CD4-positive, alpha-beta T cell treated with Interleukin-17A for 4 hours (primary cell): ENCODE measurements at regions not wholly inside any gene's neighbourhood (a gene's known extent, or its start where the extent isn't known, plus 50 kb on each side); places are given as distances from the start of the nearest gene placed in this dataset.

Experiments
- DNase-seq: peaks from one replicate; pipeline ENCODE4 v3.0.0-alpha.2; 2020; ENCODE audit warnings: mixed read lengths

GRCh38 chr9:88697764-88698432 is 162.9 kb downstream of the NXNL2 start:
- DNase-seq: no peak

- DNase-seq: no peak
Measured at GRCh38 chr9:88702985-88703384, 168.0 kb downstream of the NXNL2 start.

- DNase-seq: no peak
Measured at GRCh38 chr9:88706193-88707113, 171.5 kb downstream of the NXNL2 start.

- no peak for DNase-seq
Measured at GRCh38 chr9:88710449-88710848, 175.5 kb downstream of the NXNL2 start.

GRCh38 chr9:88711719-88712118 is 176.7 kb downstream of the NXNL2 start:
- DNase-seq: no peak

- no peak for DNase-seq
Measured at GRCh38 chr9:88712484-88712883, 177.5 kb downstream of the NXNL2 start.

GRCh38 chr9:88713010-88713409 is 178.0 kb downstream of the NXNL2 start:
- no peak for DNase-seq

- no peak for DNase-seq
Measured at GRCh38 chr9:88716596-88717290, 181.8 kb downstream of the NXNL2 start.

- no peak for DNase-seq
Measured at GRCh38 chr9:88721025-88721424, 186.0 kb downstream of the NXNL2 start.

- DNase-seq: no peak
Measured at GRCh38 chr9:88721495-88722279, 186.7 kb downstream of the NXNL2 start.

- no peak for DNase-seq
Measured at GRCh38 chr9:88722753-88723152, 187.8 kb downstream of the NXNL2 start.

- no peak for DNase-seq
Measured at GRCh38 chr9:88723751-88724150, 188.8 kb downstream of the NXNL2 start.

- DNase-seq: no peak
Measured at GRCh38 chr9:88724331-88724730, 189.4 kb downstream of the NXNL2 start.

GRCh38 chr9:88725300-88726019 is 190.5 kb downstream of the NXNL2 start:
- DNase-seq: no peak

- no peak for DNase-seq
Measured at GRCh38 chr9:88726803-88727202, 191.8 kb downstream of the NXNL2 start.

GRCh38 chr9:88730780-88731179 is 195.8 kb downstream of the NXNL2 start:
- DNase-seq: no peak

GRCh38 chr9:88732128-88732527 is 197.2 kb downstream of the NXNL2 start:
- DNase-seq: no peak

- DNase-seq: no peak
Measured at GRCh38 chr9:88733651-88734421, 198.9 kb downstream of the NXNL2 start.

- DNase-seq: no peak
Measured at GRCh38 chr9:88734527-88734926, 199.5 kb downstream of the NXNL2 start.

GRCh38 chr9:88736136-88736637 is 201.2 kb downstream of the NXNL2 start:
- no peak for DNase-seq

- no peak for DNase-seq
Measured at GRCh38 chr9:88737031-88737430, 202.1 kb downstream of the NXNL2 start.
